ENCODE measurements at regions not wholly inside any gene's neighbourhood (a gene's known extent, or its start where the extent isn't known, plus 50 kb on each side); places are given as distances from the start of the nearest gene placed in this dataset.

GRCh38 chr11:19557185-19557584, 155.5 kb upstream of the NAV2 start:
- H3K27me3 Mint-ChIP-seq (ENCODE audit: insufficient read depth, low read depth, poor library complexity): peaks cover 4% of the 10 kb centered on the region
- H3K9me2 ChIP-seq (ENCODE audit: insufficient read depth): no peaks in the 10 kb centered on the region
- peaks cover 8% of the 10 kb centered on the region; the same call in 1 of the 2 replicates for H3K4me1 ChIP-seq (ENCODE audit: insufficient read depth)
- no peaks in the 10 kb centered on the region for H4K20me1 ChIP-seq (replicated peaks; ENCODE audit: insufficient read depth)
- DNase-seq (ENCODE audit: low spot score) (no peak), ATAC-seq (no peak)
- H3K79me2 ChIP-seq (replicated peaks; ENCODE audit: insufficient read depth): no peaks in the 10 kb centered on the region
- H3K4me1 Mint-ChIP-seq: peaks cover 22% of the 10 kb centered on the region
- H3K36me3 Mint-ChIP-seq (ENCODE audit: low read depth): no peaks in the 10 kb centered on the region
- no peaks in the 10 kb centered on the region for H3K9me3 Mint-ChIP-seq
- no peaks in the 10 kb centered on the region for H3K27me3 ChIP-seq (ENCODE audit: insufficient read depth)
- H3K27ac ChIP-seq (ENCODE audit: low read depth): no peak overlapping the region
- H3K36me3 ChIP-seq (ENCODE audit: insufficient read depth): no peaks in the 10 kb centered on the region
- no peak overlapping the region for H3K4me3 ChIP-seq
- no peaks in the 10 kb centered on the region for H3F3A ChIP-seq (replicated peaks; ENCODE audit: low read depth)
- H3K27ac Mint-ChIP-seq: no peak overlapping the region
- H3K4me2 ChIP-seq: no peak overlapping the region
- TF ChIP-seq POLR2AphosphoS5 (IDR thresholded peaks at IDR 0.05; ENCODE audit: low read depth): no peak
- no peak for TF ChIP-seq CTCF (conservative IDR thresholded peaks at IDR 0.05; ENCODE audit: low read depth in 2 of 2)
- TF ChIP-seq JUNB (IDR thresholded peaks at IDR 0.05; ENCODE audit: unreplicated experiment): no peak
- TF ChIP-seq CREB1 (CRISPR knock-in tag; IDR thresholded peaks at IDR 0.05; ENCODE audit: low read depth): no peak
- no peak for TF ChIP-seq ETS1 (IDR thresholded peaks at IDR 0.05)
- TF ChIP-seq REST (IDR thresholded peaks at IDR 0.05; ENCODE audit: unreplicated experiment): no peak
- no peak for TF ChIP-seq EZH2 (IDR thresholded peaks at IDR 0.05; ENCODE audit: low read depth, unreplicated experiment)
- no peak for TF ChIP-seq NANOG (IDR thresholded peaks at IDR 0.05; ENCODE audit: borderline replicate concordance)
- no peak overlapping the region for H2AFZ ChIP-seq
- no peak overlapping the region for H3K4me3 Mint-ChIP-seq

GRCh38 chr11:19555266-19555665, 157.4 kb upstream of the NAV2 start:
- H2AFZ ChIP-seq: no peak overlapping the region
- no peak overlapping the region for H3K27ac ChIP-seq (ENCODE audit: low read depth)
- no peaks in the 10 kb centered on the region for H3K9me2 ChIP-seq (ENCODE audit: insufficient read depth)
- no peak overlapping the region for H3K4me3 Mint-ChIP-seq
- H3F3A ChIP-seq (replicated peaks; ENCODE audit: low read depth): no peaks in the 10 kb centered on the region
- H3K79me2 ChIP-seq (replicated peaks; ENCODE audit: insufficient read depth): no peaks in the 10 kb centered on the region
- peaks cover 28% of the 10 kb centered on the region for H3K4me1 Mint-ChIP-seq
- no peak for TF ChIP-seq EZH2 (IDR thresholded peaks at IDR 0.05; ENCODE audit: low read depth, unreplicated experiment)
- TF ChIP-seq EZH2phosphoT487 (IDR thresholded peaks at IDR 0.05; ENCODE audit: unreplicated experiment): no peak
- no peak for TF ChIP-seq ZNF114 (CRISPR knock-in tag; IDR thresholded peaks at IDR 0.05)
- TF ChIP-seq CTCF (conservative IDR thresholded peaks at IDR 0.05; ENCODE audit: low read depth in 2 of 2): no peak
- no peaks in the 10 kb centered on the region for H4K20me1 ChIP-seq (replicated peaks; ENCODE audit: insufficient read depth)
- H3K27me3 Mint-ChIP-seq (ENCODE audit: insufficient read depth, low read depth, poor library complexity): peaks cover 4% of the 10 kb centered on the region
- no peak overlapping the region for H3K4me3 ChIP-seq
- H3K9me3 Mint-ChIP-seq: no peaks in the 10 kb centered on the region
- no peaks in the 10 kb centered on the region for H3K36me3 ChIP-seq (ENCODE audit: insufficient read depth)
- no peak overlapping the region for H3K4me2 ChIP-seq
- no peak for DNase-seq (ENCODE audit: low spot score)
- no peaks in the 10 kb centered on the region for H3K27me3 ChIP-seq (ENCODE audit: insufficient read depth)
- ATAC-seq: no peak
- no peaks in the 10 kb centered on the region for H3K36me3 Mint-ChIP-seq (ENCODE audit: low read depth)
- no peak overlapping the region for H3K27ac Mint-ChIP-seq
- peaks cover 8% of the 10 kb centered on the region; the same call in 1 of the 2 replicates for H3K4me1 ChIP-seq (ENCODE audit: insufficient read depth)
